Osteocyte (in vitro differentiated cells): ENCODE measurements at regions not wholly inside any gene's neighbourhood (a gene's known extent, or its start where the extent isn't known, plus 50 kb on each side); places are given as distances from the start of the nearest gene placed in this dataset.

Source experiments
- DNase-seq: peaks from one replicate; pipeline ENCODE4 v3.0.0; 2021; ENCODE audit warnings: mixed read lengths; ENCODE audit not compliant: unreplicated experiment; ENCODE audit errors: extremely low spot score
- H3K27ac Mint-ChIP-seq: one replicate; pipeline ENCODE4 v1.8.0; 2021; ENCODE audit warnings: mild to moderate bottlenecking, mixed read lengths; ENCODE audit not compliant: unreplicated experiment
- H3K27me3 Mint-ChIP-seq: one replicate; pipeline ENCODE4 v1.8.0; 2021; ENCODE audit warnings: mixed read lengths; ENCODE audit not compliant: unreplicated experiment
- H3K36me3 Mint-ChIP-seq: one replicate; pipeline ENCODE4 v1.8.0; 2021; ENCODE audit warnings: mixed read lengths; ENCODE audit not compliant: unreplicated experiment
- H3K4me1 Mint-ChIP-seq: one replicate; pipeline ENCODE4 v1.8.0; 2021; ENCODE audit warnings: mixed read lengths; ENCODE audit not compliant: unreplicated experiment
- H3K4me3 Mint-ChIP-seq: one replicate; pipeline ENCODE4 v1.8.0; 2021; ENCODE audit warnings: mild to moderate bottlenecking, moderate library complexity, mixed read lengths; ENCODE audit not compliant: unreplicated experiment
- H3K9me3 Mint-ChIP-seq: one replicate; pipeline ENCODE4 v1.8.0; 2021; ENCODE audit warnings: mixed read lengths; ENCODE audit not compliant: unreplicated experiment
- CTCF ChIP-seq: fragments of 200-600 bp; sonication (generic); IDR thresholded peaks from 2 replicates; pipeline ENCODE4 v1.5.0; 2021; ENCODE audit warnings: antibody characterized with exemption, mild to moderate bottlenecking, moderate library complexity

- Mint-ChIP-seq H3K27me3 (peaks cover 3% of the 10 kb centered on the region), H3K9me3 (no peaks in the 10 kb centered on the region), H3K4me3 (no peak overlapping the region), H3K4me1 (peaks cover 5% of the 10 kb centered on the region), H3K36me3 (no peaks in the 10 kb centered on the region), H3K27ac (no peak overlapping the region)
- TF ChIP-seq CTCF: no peak
- no peak for DNase-seq
These were observed 342.1 kb upstream of the C1orf87 start for GRCh38 chr1:60415696-60416095.

- no peak for DNase-seq
- peaks cover 15% of the 10 kb centered on the region for H3K27me3 Mint-ChIP-seq
- no peak overlapping the region for H3K4me3 Mint-ChIP-seq
- peaks cover 5% of the 10 kb centered on the region for H3K4me1 Mint-ChIP-seq
- H3K27ac Mint-ChIP-seq: no peak overlapping the region
- TF ChIP-seq CTCF: no peak
- H3K36me3 Mint-ChIP-seq: no peaks in the 10 kb centered on the region
- H3K9me3 Mint-ChIP-seq: no peaks in the 10 kb centered on the region
These were observed 339.5 kb upstream of the C1orf87 start for GRCh38 chr1:60413091-60413490.

- DNase-seq: no peak
- Mint-ChIP-seq H3K4me1 (peaks cover 5% of the 10 kb centered on the region), H3K36me3 (no peaks in the 10 kb centered on the region), H3K9me3 (no peaks in the 10 kb centered on the region), H3K27ac (no peak overlapping the region), H3K4me3 (no peak overlapping the region), H3K27me3 (peaks cover 29% of the 10 kb centered on the region)
- TF ChIP-seq CTCF: no peak
These were observed 338.0 kb upstream of the C1orf87 start for GRCh38 chr1:60411591-60411990.

- H3K4me3 Mint-ChIP-seq: no peak overlapping the region
- no peak for DNase-seq
- peaks cover 7% of the 10 kb centered on the region for H3K9me3 Mint-ChIP-seq
- no peaks in the 10 kb centered on the region for H3K36me3 Mint-ChIP-seq
- TF ChIP-seq CTCF: no peak
- H3K27me3 Mint-ChIP-seq: peaks cover 45% of the 10 kb centered on the region
- no peaks in the 10 kb centered on the region for H3K4me1 Mint-ChIP-seq
- H3K27ac Mint-ChIP-seq: no peak overlapping the region
These were observed 329.2 kb upstream of the C1orf87 start for GRCh38 chr1:60402816-60403215.

DNA sequence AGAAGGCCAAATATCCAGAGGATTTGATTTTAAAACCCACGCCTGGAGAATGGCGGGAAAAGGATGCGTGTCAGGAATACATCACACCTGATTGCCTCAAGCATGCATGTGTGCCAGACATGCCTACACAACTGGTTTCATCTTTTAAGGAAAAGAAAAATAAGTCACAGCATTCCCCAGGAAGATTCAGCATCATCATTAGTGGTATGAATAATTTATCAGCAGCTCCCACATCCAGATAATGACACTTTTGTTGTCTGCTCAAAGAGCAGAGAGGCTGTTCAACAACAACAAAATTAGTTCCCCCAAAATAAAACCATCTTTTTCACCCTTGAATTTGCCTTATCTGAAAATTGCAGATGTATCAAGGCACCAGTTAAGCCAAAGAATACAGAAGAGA is 328.6 kb upstream of the C1orf87 start:
- Mint-ChIP-seq H3K27me3 (peaks cover 39% of the 10 kb centered on the region), H3K4me1 (no peaks in the 10 kb centered on the region), H3K27ac (no peak overlapping the region), H3K9me3 (peaks cover 7% of the 10 kb centered on the region), H3K4me3 (no peak overlapping the region), H3K36me3 (no peaks in the 10 kb centered on the region)
- no peak for TF ChIP-seq CTCF
- no peak for DNase-seq
